Panc1 (cell line): ENCODE measurements at regions not wholly inside any gene's neighbourhood (a gene's known extent, or its start where the extent isn't known, plus 50 kb on each side); places are given as distances from the start of the nearest gene placed in this dataset.
"Not testable (repeated sequence)": the region's sequence is repeated elsewhere in the genome, so short reads cannot be mapped to it uniquely, and the experiment has no call there.

ENCODE experiments used
- POLR2AphosphoS5 ChIP-seq: IDR thresholded peaks from 2 replicates; pipeline ENCODE4 v1.6.1; 2012; ENCODE audit warnings: mild to moderate bottlenecking, low read depth, low read length, moderate library complexity
- TCF7L2 ChIP-seq: IDR thresholded peaks from 2 replicates; pipeline ENCODE4 v1.6.1; 2011; ENCODE audit warnings: mild to moderate bottlenecking, low read depth, low read length, inconsistent platforms
- TF ChIP-seq, protein P1 (sequence below): fragments of 450-650 bp; IDR thresholded peaks from 2 replicates; pipeline ENCODE4 v1.5.1; 2017; ENCODE audit warnings: mild to moderate bottlenecking

DNA sequence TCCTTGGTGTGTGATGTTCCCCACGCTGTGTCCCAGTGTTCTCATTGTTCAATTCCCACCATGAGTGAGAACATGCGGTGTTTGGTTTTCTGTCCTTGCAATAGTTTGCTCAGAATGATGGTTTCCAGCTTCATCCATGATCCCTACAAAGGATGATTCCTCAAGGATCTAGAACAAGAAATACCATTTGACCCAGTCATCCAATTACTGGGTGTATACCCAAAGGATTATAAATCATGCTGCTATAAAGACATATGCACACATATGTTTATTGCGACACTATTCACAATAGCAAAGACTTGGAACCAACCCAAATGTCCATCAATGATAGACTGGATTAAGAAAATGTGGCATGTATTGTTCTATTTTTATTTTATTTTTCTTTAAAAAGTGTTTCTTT lies 1351.3 kb upstream of the CDH9 start:
- not testable (repeated sequence) for TF ChIP-seq TCF7L2, POLR2AphosphoS5
- TF ChIP-seq, protein P1, sequence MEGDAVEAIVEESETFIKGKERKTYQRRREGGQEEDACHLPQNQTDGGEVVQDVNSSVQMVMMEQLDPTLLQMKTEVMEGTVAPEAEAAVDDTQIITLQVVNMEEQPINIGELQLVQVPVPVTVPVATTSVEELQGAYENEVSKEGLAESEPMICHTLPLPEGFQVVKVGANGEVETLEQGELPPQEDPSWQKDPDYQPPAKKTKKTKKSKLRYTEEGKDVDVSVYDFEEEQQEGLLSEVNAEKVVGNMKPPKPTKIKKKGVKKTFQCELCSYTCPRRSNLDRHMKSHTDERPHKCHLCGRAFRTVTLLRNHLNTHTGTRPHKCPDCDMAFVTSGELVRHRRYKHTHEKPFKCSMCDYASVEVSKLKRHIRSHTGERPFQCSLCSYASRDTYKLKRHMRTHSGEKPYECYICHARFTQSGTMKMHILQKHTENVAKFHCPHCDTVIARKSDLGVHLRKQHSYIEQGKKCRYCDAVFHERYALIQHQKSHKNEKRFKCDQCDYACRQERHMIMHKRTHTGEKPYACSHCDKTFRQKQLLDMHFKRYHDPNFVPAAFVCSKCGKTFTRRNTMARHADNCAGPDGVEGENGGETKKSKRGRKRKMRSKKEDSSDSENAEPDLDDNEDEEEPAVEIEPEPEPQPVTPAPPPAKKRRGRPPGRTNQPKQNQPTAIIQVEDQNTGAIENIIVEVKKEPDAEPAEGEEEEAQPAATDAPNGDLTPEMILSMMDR = not testable (repeated sequence)
